Osteocyte (in vitro differentiated cells): ENCODE measurements at regions not wholly inside any gene's neighbourhood (a gene's known extent, or its start where the extent isn't known, plus 50 kb on each side); places are given as distances from the start of the nearest gene placed in this dataset.
"Not testable (repeated sequence)": the region's sequence is repeated elsewhere in the genome, so short reads cannot be mapped to it uniquely, and the experiment has no call there.

ENCODE experiments used
- DNase-seq: peaks from one replicate; pipeline ENCODE4 v3.0.0; 2021; ENCODE audit warnings: mixed read lengths; ENCODE audit not compliant: unreplicated experiment; ENCODE audit errors: extremely low spot score
- H3K27ac Mint-ChIP-seq: one replicate; pipeline ENCODE4 v1.8.0; 2021; ENCODE audit warnings: mild to moderate bottlenecking, mixed read lengths; ENCODE audit not compliant: unreplicated experiment
- H3K27me3 Mint-ChIP-seq: one replicate; pipeline ENCODE4 v1.8.0; 2021; ENCODE audit warnings: mixed read lengths; ENCODE audit not compliant: unreplicated experiment
- H3K36me3 Mint-ChIP-seq: one replicate; pipeline ENCODE4 v1.8.0; 2021; ENCODE audit warnings: mixed read lengths; ENCODE audit not compliant: unreplicated experiment
- H3K4me1 Mint-ChIP-seq: one replicate; pipeline ENCODE4 v1.8.0; 2021; ENCODE audit warnings: mixed read lengths; ENCODE audit not compliant: unreplicated experiment
- H3K4me3 Mint-ChIP-seq: one replicate; pipeline ENCODE4 v1.8.0; 2021; ENCODE audit warnings: mild to moderate bottlenecking, moderate library complexity, mixed read lengths; ENCODE audit not compliant: unreplicated experiment
- H3K9me3 Mint-ChIP-seq: one replicate; pipeline ENCODE4 v1.8.0; 2021; ENCODE audit warnings: mixed read lengths; ENCODE audit not compliant: unreplicated experiment
- TF ChIP-seq, protein P1 (sequence below): fragments of 200-600 bp; sonication (generic); IDR thresholded peaks from 2 replicates; pipeline ENCODE4 v1.5.0; 2021; ENCODE audit warnings: antibody characterized with exemption, mild to moderate bottlenecking, moderate library complexity

DNA sequence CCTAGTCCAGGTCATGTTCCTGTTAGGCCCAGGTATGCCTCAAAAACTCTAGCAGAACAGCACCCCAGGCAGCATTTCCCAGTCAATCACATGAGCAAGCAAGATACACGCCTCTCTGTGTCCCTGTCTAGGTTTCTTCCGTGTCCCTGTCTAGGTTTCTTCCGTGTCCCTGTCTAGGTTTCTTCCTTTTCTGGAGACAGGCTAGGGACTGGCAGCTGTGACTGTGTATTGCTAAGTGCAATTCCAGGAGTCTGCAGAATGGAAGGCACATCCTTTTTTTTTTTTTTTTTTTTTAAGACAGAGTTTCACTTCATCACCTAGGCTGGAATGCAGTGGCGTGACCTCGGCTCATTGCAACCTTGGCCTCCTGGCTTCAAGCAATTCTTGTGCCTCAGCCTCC lies 77.6 kb downstream of the SETD4 start:
- H3K4me3 Mint-ChIP-seq, result no peak overlapping the region
- H3K9me3 Mint-ChIP-seq, result peaks cover 11% of the 10 kb centered on the region
- peaks cover 1% of the 10 kb centered on the region for H3K36me3 Mint-ChIP-seq
- no peaks in the 10 kb centered on the region for H3K4me1 Mint-ChIP-seq
- no peak overlapping the region for H3K27ac Mint-ChIP-seq
- DNase-seq, result no peak
- TF ChIP-seq, protein P1, sequence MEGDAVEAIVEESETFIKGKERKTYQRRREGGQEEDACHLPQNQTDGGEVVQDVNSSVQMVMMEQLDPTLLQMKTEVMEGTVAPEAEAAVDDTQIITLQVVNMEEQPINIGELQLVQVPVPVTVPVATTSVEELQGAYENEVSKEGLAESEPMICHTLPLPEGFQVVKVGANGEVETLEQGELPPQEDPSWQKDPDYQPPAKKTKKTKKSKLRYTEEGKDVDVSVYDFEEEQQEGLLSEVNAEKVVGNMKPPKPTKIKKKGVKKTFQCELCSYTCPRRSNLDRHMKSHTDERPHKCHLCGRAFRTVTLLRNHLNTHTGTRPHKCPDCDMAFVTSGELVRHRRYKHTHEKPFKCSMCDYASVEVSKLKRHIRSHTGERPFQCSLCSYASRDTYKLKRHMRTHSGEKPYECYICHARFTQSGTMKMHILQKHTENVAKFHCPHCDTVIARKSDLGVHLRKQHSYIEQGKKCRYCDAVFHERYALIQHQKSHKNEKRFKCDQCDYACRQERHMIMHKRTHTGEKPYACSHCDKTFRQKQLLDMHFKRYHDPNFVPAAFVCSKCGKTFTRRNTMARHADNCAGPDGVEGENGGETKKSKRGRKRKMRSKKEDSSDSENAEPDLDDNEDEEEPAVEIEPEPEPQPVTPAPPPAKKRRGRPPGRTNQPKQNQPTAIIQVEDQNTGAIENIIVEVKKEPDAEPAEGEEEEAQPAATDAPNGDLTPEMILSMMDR, result no peak
- H3K27me3 Mint-ChIP-seq, result peaks cover 52% of the 10 kb centered on the region

DNA sequence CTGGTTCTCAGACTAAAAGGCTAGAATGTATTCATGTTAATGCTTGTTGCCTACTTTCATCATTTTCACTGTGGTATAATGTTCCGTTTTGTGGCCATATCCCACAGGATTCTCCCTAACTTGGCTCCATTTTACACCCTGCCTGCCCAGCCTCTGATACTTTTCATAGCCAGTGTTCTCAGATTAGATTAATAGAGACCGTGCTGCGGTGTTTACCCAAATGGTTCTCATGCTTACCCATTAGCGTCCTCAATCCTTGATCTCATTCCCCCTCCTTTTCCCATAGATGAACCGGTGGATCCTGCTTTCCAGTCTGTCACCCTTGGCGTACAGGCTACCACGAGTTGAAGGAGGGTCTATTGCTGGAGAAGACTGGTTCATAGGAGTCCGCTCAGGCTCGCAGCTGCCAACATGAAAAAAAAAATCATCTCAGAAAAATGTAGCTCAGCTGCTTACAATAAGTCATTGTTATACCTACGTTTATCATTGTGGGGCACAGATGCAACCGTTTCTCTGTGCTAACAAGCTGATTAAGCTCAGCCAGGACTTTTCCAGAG lies 78.7 kb downstream of the SETD4 start:
- H3K4me3 Mint-ChIP-seq, result no peak overlapping the region
- peaks cover 51% of the 10 kb centered on the region for H3K27me3 Mint-ChIP-seq
- H3K36me3 Mint-ChIP-seq, result peaks cover 1% of the 10 kb centered on the region
- TF ChIP-seq, protein P1, result no peak
- peaks cover 11% of the 10 kb centered on the region for H3K9me3 Mint-ChIP-seq
- no peak for DNase-seq
- H3K27ac Mint-ChIP-seq, result no peak overlapping the region
- no peaks in the 10 kb centered on the region for H3K4me1 Mint-ChIP-seq

- peaks cover 11% of the 10 kb centered on the region for H3K9me3 Mint-ChIP-seq
- TF ChIP-seq, protein P1, result no peak
Measured at GRCh38 chr21:35980821-35981220, 79.5 kb downstream of the SETD4 start.

GRCh38 chr21:35977860-35978259 lies 82.5 kb downstream of the SETD4 start:
- peaks cover 56% of the 10 kb centered on the region for H3K27me3 Mint-ChIP-seq
- not testable (repeated sequence) for H3K4me1 Mint-ChIP-seq, H3K36me3 Mint-ChIP-seq, DNase-seq, H3K4me3 Mint-ChIP-seq, H3K27ac Mint-ChIP-seq, H3K9me3 Mint-ChIP-seq

More at GRCh38 chr21:35980821-35981220, 79.5 kb downstream of the SETD4 start:
- peaks cover 1% of the 10 kb centered on the region for H3K36me3 Mint-ChIP-seq
- no peak overlapping the region for H3K4me3 Mint-ChIP-seq
- H3K27me3 Mint-ChIP-seq, result peaks cover 47% of the 10 kb centered on the region
- H3K4me1 Mint-ChIP-seq, result no peaks in the 10 kb centered on the region
- no peak for DNase-seq
- H3K27ac Mint-ChIP-seq, result no peak overlapping the region

- H3K4me1 Mint-ChIP-seq, result no peaks in the 10 kb centered on the region
- TF ChIP-seq, protein P1, result no peak
- no peak overlapping the region for H3K4me3 Mint-ChIP-seq
- no peak for DNase-seq
- no peak overlapping the region for H3K27ac Mint-ChIP-seq
- H3K9me3 Mint-ChIP-seq, result peaks cover 5% of the 10 kb centered on the region
- peaks cover 56% of the 10 kb centered on the region for H3K27me3 Mint-ChIP-seq
- peaks cover 1% of the 10 kb centered on the region for H3K36me3 Mint-ChIP-seq
Measured at GRCh38 chr21:35976929-35977328, 83.4 kb downstream of the SETD4 start.

DNA sequence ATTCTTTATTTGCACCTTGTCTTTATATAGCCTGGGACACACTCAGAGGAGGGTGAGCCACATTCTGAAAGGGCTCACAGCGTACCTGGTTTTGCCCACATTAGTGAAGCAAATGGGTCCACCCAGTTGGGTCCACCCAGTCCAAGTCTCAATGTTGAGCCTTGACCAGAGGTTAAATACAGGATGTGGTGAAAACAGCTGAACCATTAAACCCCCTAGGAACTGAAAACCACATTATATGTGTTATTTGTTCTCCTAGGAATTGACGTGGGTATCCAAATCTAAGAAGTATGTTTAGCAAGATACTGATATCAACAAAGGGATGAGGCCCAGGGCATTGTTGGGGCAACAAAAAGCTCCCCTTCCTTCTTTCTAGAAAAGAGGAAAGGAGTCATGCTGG lies 83.8 kb downstream of the SETD4 start:
- H3K27me3 Mint-ChIP-seq, result peaks cover 51% of the 10 kb centered on the region
- H3K27ac Mint-ChIP-seq, result no peak overlapping the region
- no peak overlapping the region for H3K4me3 Mint-ChIP-seq
- peaks cover 1% of the 10 kb centered on the region for H3K36me3 Mint-ChIP-seq
- H3K4me1 Mint-ChIP-seq, result no peaks in the 10 kb centered on the region
- DNase-seq, result no peak
- TF ChIP-seq, protein P1, result no peak
- H3K9me3 Mint-ChIP-seq, result peaks cover 5% of the 10 kb centered on the region
